ENCODE measurements at regions not wholly inside any gene's neighbourhood (a gene's known extent, or its start where the extent isn't known, plus 50 kb on each side); places are given as distances from the start of the nearest gene placed in this dataset.

GRCh38 chr2:5826979-5827655 lies 134.9 kb downstream of the SOX11 start:
- in situ Hi-C loops (cut with HindIII; ENCODE audit: low pct_unique_long_range_greater_than_20kb, low sequenced_read_pairs), result no loop called here
- DNase-seq (ENCODE audit: low read depth), result no peak

DNA sequence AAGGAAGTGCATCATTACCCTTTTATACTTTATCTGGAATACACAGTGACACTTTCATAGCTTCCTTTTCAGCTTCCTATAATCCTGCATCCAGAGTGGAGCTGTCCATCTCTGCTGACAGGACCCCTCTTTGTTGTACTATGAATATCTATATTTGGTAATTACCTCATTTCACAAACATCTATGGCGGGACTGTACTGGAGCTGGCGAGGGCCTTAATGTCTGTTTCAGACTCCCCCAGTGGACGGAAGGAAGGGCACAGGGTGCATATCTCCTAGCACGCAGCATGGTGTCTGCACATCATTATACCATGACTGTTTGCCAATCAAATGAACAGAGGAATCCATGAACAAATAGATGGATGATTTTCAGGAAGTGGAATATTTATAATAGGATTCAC lies 142.3 kb downstream of the SOX11 start:
- in situ Hi-C loops (cut with HindIII; ENCODE audit: low pct_unique_long_range_greater_than_20kb, low sequenced_read_pairs), result no loop called here
- DNase-seq (ENCODE audit: low read depth), result no peak

- in situ Hi-C loops (cut with HindIII; ENCODE audit: low pct_unique_long_range_greater_than_20kb, low sequenced_read_pairs), result no loop called here
- no peak for DNase-seq (ENCODE audit: low read depth)
Measured at GRCh38 chr2:5839550-5839949, 147.4 kb downstream of the SOX11 start.

- DNase-seq (ENCODE audit: low read depth), result no peak
- in situ Hi-C loops (cut with HindIII; ENCODE audit: low pct_unique_long_range_greater_than_20kb, low sequenced_read_pairs), result no loop called here
Measured at GRCh38 chr2:5841126-5841525, 148.9 kb downstream of the SOX11 start.

DNA sequence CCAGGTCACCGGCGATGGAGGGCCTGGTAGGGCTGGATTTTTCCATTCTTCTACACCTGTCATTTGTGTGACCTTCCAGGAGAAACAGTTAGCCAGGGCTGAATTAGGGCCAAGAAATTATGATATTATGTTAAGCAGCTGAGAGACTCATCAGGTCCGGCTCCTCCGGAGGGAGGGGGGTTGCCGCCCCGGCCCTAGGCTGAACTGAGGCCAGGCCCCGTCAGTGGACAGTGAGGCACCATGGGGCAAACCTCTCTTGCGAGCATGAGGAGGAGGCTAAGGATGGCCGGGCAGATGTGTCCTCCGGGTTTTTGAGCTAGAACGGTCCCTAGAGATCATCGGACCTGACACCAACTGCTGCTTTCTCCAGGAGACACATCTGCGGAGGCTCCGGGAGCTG lies 150.1 kb downstream of the SOX11 start:
- DNase-seq (ENCODE audit: low read depth), result no peak
- in situ Hi-C loops (cut with HindIII; ENCODE audit: low pct_unique_long_range_greater_than_20kb, low sequenced_read_pairs), result no loop called here

DNA sequence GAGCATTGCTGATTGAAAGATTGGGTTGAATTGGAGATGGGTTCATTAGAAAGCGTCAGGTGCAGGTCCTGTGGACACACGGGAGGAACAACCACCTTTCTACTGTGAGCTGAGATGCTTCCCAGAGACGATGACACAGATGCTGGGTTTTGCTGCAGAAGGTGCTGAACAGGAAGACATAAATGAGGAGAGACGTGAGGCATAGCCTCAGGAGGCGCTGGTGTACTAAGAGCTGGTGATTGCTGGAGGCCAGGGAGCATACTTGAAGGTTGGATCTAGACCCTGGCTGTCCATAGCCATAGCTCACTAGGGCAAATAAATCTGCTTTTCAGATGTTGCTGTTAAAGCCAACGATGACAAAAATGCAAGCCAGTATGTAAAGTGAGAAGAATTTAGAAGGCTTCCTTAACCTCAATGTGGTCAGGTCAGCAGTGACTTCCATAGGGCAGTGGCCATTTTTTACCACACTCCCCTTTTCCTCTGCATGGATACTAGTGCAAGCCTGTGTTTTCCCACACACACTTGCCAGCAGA lies 153.7 kb downstream of the SOX11 start:
- no peak for DNase-seq (ENCODE audit: low read depth)
- in situ Hi-C loops (cut with HindIII; ENCODE audit: low pct_unique_long_range_greater_than_20kb, low sequenced_read_pairs), result no loop called here

GRCh38 chr2:5846881-5847280 lies 154.7 kb downstream of the SOX11 start:
- peak; percentile 4 for DNase-seq (ENCODE audit: low read depth)

DNA sequence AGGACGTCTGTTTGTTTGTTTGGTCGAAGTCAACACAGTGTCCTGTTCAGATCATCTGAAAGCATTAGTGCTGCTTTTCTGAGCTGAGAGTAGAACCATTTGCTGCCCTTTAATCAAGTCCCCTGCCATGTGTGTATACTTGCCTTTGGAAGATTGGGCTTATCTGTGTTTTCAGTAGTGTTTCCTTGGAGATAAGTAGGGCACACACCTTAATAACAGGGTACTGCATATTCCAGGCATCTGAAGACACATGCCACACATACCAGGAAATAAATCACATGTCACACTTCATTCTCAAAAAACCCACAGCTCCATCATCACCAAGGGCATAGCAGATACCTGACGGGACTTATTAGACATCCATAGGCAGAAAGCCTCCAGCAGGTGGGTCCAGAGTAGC lies 157.4 kb downstream of the SOX11 start:
- peak; percentile 2 for DNase-seq (ENCODE audit: low read depth)
- in situ Hi-C loops (cut with HindIII; ENCODE audit: low pct_unique_long_range_greater_than_20kb, low sequenced_read_pairs), result no loop called here

More at GRCh38 chr2:5846881-5847280, 154.7 kb downstream of the SOX11 start:
- in situ Hi-C loops (cut with HindIII; ENCODE audit: low pct_unique_long_range_greater_than_20kb, low sequenced_read_pairs), result no loop called here

GRCh38 chr2:5851410-5851809 lies 159.2 kb downstream of the SOX11 start:
- in situ Hi-C loops (cut with HindIII; ENCODE audit: low pct_unique_long_range_greater_than_20kb, low sequenced_read_pairs), result no loop called here

GRCh38 chr2:5854797-5855196 lies 162.6 kb downstream of the SOX11 start:
- DNase-seq (ENCODE audit: low read depth), result no peak
- in situ Hi-C loops (cut with HindIII; ENCODE audit: low pct_unique_long_range_greater_than_20kb, low sequenced_read_pairs), result no loop called here

More at GRCh38 chr2:5851410-5851809, 159.2 kb downstream of the SOX11 start:
- DNase-seq (ENCODE audit: low read depth), result no peak

- in situ Hi-C loops (cut with HindIII; ENCODE audit: low pct_unique_long_range_greater_than_20kb, low sequenced_read_pairs), result no loop called here
- no peak for DNase-seq (ENCODE audit: low read depth)
Measured at GRCh38 chr2:5867056-5867455, 174.9 kb downstream of the SOX11 start.

GRCh38 chr2:5868931-5869330 lies 176.7 kb downstream of the SOX11 start:
- in situ Hi-C loops (cut with HindIII; ENCODE audit: low pct_unique_long_range_greater_than_20kb, low sequenced_read_pairs), result no loop called here
- no peak for DNase-seq (ENCODE audit: low read depth)

DNA sequence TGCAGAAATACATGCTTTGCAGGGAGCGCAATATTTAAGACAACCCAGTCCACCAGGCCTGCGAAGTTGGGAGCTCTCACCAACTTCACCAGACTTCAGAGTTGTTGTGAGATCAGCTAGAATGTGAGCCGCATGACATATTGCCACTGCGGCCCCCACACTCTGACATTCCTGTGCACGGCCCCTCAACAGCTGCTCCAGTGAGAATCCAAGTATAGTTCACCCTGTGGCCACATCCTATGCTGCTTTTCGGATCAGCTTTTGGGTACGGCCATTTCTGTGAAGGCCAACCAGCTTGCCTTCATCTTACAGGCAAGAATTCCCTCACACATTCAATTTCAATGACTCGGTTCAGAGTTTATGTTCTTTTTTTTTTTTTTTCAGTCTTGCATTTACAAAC lies 177.8 kb downstream of the SOX11 start:
- in situ Hi-C loops (cut with HindIII; ENCODE audit: low pct_unique_long_range_greater_than_20kb, low sequenced_read_pairs), result no loop called here
- DNase-seq (ENCODE audit: low read depth), result no peak

DNA sequence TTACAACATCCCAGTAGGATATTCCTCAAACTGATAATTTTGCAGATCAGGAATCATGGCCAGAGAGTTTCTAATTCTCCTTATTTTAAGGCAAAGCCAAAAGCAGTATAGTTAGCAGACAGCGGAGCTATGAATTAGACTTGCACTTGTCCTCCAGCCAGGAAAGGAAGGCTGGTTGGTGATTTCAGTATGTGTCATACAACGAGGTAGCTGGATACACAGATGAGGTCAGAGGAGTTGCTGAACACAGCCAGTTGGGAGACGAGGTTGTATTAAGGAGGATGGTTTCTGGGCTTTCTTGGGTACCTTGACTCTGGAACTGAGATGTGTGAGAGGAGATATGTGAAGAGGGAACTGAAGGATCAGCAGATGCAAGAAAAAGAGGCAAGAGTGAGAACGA lies 185.2 kb downstream of the SOX11 start:
- in situ Hi-C loops (cut with HindIII; ENCODE audit: low pct_unique_long_range_greater_than_20kb, low sequenced_read_pairs), result no loop called here
- DNase-seq (ENCODE audit: low read depth), result no peak

- in situ Hi-C loops (cut with HindIII; ENCODE audit: low pct_unique_long_range_greater_than_20kb, low sequenced_read_pairs), result no loop called here
- no peak for DNase-seq (ENCODE audit: low read depth)
Measured at GRCh38 chr2:5885451-5886173, 193.4 kb downstream of the SOX11 start.

- in situ Hi-C loops (cut with HindIII; ENCODE audit: low pct_unique_long_range_greater_than_20kb, low sequenced_read_pairs), result no loop called here
- DNase-seq (ENCODE audit: low read depth), result no peak
Measured at GRCh38 chr2:5886462-5886861, 194.3 kb downstream of the SOX11 start.

- DNase-seq (ENCODE audit: low read depth), result no peak
- in situ Hi-C loops (cut with HindIII; ENCODE audit: low pct_unique_long_range_greater_than_20kb, low sequenced_read_pairs), result no loop called here
Measured at GRCh38 chr2:5888126-5888525, 195.9 kb downstream of the SOX11 start.

- no peak for DNase-seq (ENCODE audit: low read depth)
- in situ Hi-C loops (cut with HindIII; ENCODE audit: low pct_unique_long_range_greater_than_20kb, low sequenced_read_pairs), result no loop called here
Measured at GRCh38 chr2:5889519-5889918, 197.3 kb downstream of the SOX11 start.

DNA sequence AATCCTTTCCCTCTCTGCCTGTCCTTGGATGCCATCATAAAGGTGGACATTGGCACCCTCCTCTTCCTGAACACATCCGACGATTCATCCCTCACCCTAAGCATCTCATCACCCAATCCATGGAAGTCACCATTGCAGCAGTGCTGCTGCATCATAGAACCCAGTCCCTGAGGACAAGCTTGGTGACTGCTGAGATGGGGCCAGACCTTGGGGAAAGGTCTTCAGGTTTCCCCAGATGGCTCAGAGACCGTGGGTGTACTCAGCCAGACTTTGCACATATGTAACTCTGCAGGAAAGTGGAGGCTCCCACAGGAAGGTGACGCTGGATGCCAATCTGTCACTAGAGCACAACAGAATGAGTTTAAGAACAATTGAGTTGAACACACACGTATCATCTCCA lies 202.2 kb downstream of the SOX11 start:
- no peak for DNase-seq (ENCODE audit: low read depth)
- in situ Hi-C loops (cut with HindIII; ENCODE audit: low pct_unique_long_range_greater_than_20kb, low sequenced_read_pairs), result no loop called here

DNA sequence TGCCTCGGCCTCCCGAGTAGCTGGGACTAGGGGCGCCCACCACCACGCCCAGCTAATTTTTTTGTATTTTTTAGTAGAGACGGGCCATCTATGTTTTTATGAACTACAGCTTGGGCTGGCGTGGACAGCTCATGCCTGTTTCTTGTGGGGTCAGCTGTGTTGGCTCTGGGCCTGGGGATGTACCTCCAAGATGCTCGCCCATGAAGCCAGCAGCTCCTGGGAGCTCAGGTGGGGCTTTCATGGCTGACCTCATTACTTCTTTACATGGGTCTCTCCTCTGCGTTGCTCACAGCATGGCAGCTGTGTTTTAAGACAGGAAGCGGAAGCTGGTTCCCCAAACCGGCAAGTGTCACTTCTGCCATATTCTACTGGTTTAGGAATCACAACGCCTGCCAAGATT lies 203.1 kb downstream of the SOX11 start:
- DNase-seq (ENCODE audit: low read depth), result no peak

More for the DNA sequence above, 203.1 kb downstream of the SOX11 start:
- in situ Hi-C loops (cut with HindIII; ENCODE audit: low pct_unique_long_range_greater_than_20kb, low sequenced_read_pairs), result no loop called here
